ENCODE measurements at regions not wholly inside any gene's neighbourhood (a gene's known extent, or its start where the extent isn't known, plus 50 kb on each side); places are given as distances from the start of the nearest gene placed in this dataset.

DNA sequence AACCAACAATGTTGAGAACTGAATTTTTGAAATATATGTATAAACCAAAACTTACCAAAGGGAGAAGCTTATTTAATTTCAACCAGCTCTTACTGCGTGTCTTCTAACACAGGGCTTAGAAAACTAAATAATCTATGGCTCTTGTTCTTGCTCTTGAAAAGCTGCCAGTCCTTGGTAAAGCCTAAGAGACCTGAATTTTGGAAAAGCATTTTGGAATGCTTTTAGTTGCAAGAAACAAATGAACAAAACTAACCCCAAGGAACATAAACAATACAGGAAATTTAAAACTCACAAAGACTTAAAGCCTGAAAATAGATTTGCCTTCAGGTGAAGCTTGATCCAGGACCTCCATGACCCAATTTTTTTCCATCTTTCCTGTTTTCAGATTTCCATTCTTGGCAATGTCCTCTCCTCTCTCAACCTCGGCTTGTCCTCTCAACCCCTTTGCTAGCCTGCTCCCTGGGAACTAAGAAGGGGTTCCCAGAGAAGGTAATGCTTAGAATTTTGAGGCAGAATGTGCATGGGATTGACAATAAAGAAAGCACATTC, 169.8 kb upstream of the NCK2 start (continued):
- TF ChIP-seq, protein P1, sequence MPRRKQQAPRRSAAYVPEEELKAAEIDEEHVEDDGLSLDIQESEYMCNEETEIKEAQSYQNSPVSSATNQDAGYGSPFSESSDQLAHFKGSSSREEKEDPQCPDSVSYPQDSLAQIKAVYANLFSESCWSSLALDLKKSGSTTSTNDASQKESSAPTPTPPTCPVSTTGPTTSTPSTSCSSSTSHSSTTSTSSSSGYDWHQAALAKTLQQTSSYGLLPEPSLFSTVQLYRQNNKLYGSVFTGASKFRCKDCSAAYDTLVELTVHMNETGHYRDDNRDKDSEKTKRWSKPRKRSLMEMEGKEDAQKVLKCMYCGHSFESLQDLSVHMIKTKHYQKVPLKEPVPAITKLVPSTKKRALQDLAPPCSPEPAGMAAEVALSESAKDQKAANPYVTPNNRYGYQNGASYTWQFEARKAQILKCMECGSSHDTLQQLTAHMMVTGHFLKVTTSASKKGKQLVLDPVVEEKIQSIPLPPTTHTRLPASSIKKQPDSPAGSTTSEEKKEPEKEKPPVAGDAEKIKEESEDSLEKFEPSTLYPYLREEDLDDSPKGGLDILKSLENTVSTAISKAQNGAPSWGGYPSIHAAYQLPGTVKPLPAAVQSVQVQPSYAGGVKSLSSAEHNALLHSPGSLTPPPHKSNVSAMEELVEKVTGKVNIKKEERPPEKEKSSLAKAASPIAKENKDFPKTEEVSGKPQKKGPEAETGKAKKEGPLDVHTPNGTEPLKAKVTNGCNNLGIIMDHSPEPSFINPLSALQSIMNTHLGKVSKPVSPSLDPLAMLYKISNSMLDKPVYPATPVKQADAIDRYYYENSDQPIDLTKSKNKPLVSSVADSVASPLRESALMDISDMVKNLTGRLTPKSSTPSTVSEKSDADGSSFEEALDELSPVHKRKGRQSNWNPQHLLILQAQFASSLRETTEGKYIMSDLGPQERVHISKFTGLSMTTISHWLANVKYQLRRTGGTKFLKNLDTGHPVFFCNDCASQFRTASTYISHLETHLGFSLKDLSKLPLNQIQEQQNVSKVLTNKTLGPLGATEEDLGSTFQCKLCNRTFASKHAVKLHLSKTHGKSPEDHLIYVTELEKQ (tag by site-specific recombination; IDR thresholded peaks at IDR 0.05; ENCODE audit: borderline replicate concordance): no peak
- TF ChIP-seq TCF7L2 (IDR thresholded peaks at IDR 0.05; ENCODE audit: borderline replicate concordance, low read depth, low read length) (no peak), ZNF146 (tag by site-specific recombination; IDR thresholded peaks at IDR 0.05) (no peak), ZNF138 (tag by site-specific recombination; IDR thresholded peaks at IDR 0.05; ENCODE audit: borderline replicate concordance) (no peak)
- TF ChIP-seq, protein P2, sequence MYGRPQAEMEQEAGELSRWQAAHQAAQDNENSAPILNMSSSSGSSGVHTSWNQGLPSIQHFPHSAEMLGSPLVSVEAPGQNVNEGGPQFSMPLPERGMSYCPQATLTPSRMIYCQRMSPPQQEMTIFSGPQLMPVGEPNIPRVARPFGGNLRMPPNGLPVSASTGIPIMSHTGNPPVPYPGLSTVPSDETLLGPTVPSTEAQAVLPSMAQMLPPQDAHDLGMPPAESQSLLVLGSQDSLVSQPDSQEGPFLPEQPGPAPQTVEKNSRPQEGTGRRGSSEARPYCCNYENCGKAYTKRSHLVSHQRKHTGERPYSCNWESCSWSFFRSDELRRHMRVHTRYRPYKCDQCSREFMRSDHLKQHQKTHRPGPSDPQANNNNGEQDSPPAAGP (tag by site-specific recombination; IDR thresholded peaks at IDR 0.05): no peak

DNA sequence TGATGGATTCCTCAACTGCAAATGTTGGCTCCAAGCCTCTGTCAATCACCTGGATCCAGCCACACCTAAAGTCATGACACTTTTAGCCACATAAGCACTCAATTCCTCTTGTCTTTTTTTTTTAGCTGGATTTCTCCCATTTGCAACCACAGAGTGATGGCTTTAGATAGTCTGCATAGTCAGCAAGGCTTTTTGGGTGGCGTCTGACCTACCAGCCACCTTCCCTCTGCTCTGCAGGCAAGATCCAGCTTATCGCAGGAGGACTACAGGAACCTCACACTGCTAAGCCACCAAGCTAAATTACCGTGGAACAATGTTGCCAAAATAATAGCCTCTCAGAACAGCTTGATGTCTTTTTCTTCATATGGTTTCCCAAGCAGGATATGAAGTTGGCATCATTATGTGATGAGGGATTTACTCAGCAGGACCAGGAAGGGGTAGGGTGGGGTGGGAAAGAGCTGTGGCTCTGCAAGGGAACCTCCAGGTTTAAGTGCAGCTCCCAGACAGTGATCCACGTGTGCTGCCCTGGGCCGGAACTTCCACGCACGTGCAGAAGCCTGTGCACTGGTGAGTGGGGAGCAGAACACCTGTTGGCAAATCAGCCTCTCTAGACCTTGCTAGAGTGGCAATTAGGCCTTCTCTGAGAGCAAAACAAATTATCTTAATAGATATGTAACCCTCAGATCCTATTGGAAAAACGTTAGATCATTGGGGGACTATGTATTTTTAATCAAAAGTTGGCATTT, 170.6 kb upstream of the NCK2 start:
- Histone ChIP-seq H3K4me1 (ENCODE audit: control insufficient read depth, insufficient read depth, low read length) (no peaks in the 10 kb centered on the region), H3K4me3 (ENCODE audit: low read depth, low read length) (no peak overlapping the region), H3K36me3 (ENCODE audit: control insufficient read depth in 2 of 2, insufficient read depth in 1 of 2, low read length in 2 of 2) (no peaks in the 10 kb centered on the region), H3K9me3 (ENCODE audit: control insufficient read depth, insufficient read depth, low read depth, low read length) (no peaks in the 10 kb centered on the region), H3K27ac (ENCODE audit: extremely low read depth, low read depth, low read length) (no peak overlapping the region)
- ChIA-PET POLR2A (no interaction called here), CTCF (interaction anchor here (0.7 to 1.4 kb wide), 3 partner anchors 8 to 256 kb away, joined by 4 to 6 read pairs (median 5); no protein-coding TSS in a partner anchor)
- TF ChIP-seq ZIC2 (tag by site-specific recombination; IDR thresholded peaks at IDR 0.05) (peak; percentile 15; the same call in 1 of the 2 replicates), ZNF560 (tag by site-specific recombination; IDR thresholded peaks at IDR 0.05; ENCODE audit: borderline replicate concordance) (no peak)

DNA sequence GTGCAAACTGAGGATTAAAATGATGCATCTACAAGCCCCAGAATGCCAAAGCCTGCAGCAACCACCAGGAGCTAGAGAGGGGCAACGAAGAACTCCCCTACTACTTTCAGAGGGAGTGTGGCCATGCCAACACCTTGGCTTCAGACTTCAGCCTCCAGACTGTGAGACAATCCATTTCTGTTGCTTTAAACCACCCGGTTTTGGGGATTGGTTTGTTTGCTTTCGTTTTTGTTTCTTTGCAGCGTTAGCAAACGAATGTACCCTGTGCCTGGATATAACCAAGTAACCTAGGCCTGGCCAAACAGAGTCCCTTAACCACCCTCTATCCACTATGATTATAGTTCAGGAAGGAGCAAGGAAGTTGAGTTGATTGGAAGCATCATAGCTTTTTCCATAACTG, 171.2 kb upstream of the NCK2 start:
- Histone ChIP-seq H3K9me3 (ENCODE audit: control insufficient read depth, insufficient read depth, low read depth, low read length) (no peaks in the 10 kb centered on the region), H3K27ac (ENCODE audit: extremely low read depth, low read depth, low read length) (no peak overlapping the region), H3K4me3 (ENCODE audit: low read depth, low read length) (no peak overlapping the region), H3K36me3 (ENCODE audit: control insufficient read depth in 2 of 2, insufficient read depth in 1 of 2, low read length in 2 of 2) (no peaks in the 10 kb centered on the region), H3K4me1 (ENCODE audit: control insufficient read depth, insufficient read depth, low read length) (no peaks in the 10 kb centered on the region)
- POLR2A ChIA-PET: no interaction called here
- CTCF ChIA-PET: interaction anchor here (0.7 to 0.9 kb wide), 2 partner anchors 9 to 255 kb away, joined by 5 to 6 read pairs; no protein-coding TSS in a partner anchor
- TF ChIP-seq ZNF202 (tag by site-specific recombination; IDR thresholded peaks at IDR 0.05; ENCODE audit: borderline replicate concordance): no peak
- no peak for TF ChIP-seq ZNF239 (tag by site-specific recombination; IDR thresholded peaks at IDR 0.05)
- TF ChIP-seq ZNF335 (tag by site-specific recombination; conservative IDR thresholded peaks at IDR 0.05): no peak
- TF ChIP-seq, protein P3, sequence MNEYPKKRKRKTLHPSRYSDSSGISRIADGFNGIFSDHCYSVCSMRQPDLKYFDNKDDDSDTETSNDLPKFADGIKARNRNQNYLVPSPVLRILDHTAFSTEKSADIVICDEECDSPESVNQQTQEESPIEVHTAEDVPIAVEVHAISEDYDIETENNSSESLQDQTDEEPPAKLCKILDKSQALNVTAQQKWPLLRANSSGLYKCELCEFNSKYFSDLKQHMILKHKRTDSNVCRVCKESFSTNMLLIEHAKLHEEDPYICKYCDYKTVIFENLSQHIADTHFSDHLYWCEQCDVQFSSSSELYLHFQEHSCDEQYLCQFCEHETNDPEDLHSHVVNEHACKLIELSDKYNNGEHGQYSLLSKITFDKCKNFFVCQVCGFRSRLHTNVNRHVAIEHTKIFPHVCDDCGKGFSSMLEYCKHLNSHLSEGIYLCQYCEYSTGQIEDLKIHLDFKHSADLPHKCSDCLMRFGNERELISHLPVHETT (tag by site-specific recombination; IDR thresholded peaks at IDR 0.05): no peak
- no peak for TF ChIP-seq ZNF157 (tag by site-specific recombination; IDR thresholded peaks at IDR 0.05)
- no peak for TF ChIP-seq ZNF558 (tag by site-specific recombination; IDR thresholded peaks at IDR 0.05)
- no peak for TF ChIP-seq ZNF624 (tag by site-specific recombination; IDR thresholded peaks at IDR 0.05)
- TF ChIP-seq ZNF24 (tag by site-specific recombination; IDR thresholded peaks at IDR 0.05): no peak
- TF ChIP-seq ZNF175 (tag by site-specific recombination; IDR thresholded peaks at IDR 0.05): no peak
- TF ChIP-seq, protein P4, sequence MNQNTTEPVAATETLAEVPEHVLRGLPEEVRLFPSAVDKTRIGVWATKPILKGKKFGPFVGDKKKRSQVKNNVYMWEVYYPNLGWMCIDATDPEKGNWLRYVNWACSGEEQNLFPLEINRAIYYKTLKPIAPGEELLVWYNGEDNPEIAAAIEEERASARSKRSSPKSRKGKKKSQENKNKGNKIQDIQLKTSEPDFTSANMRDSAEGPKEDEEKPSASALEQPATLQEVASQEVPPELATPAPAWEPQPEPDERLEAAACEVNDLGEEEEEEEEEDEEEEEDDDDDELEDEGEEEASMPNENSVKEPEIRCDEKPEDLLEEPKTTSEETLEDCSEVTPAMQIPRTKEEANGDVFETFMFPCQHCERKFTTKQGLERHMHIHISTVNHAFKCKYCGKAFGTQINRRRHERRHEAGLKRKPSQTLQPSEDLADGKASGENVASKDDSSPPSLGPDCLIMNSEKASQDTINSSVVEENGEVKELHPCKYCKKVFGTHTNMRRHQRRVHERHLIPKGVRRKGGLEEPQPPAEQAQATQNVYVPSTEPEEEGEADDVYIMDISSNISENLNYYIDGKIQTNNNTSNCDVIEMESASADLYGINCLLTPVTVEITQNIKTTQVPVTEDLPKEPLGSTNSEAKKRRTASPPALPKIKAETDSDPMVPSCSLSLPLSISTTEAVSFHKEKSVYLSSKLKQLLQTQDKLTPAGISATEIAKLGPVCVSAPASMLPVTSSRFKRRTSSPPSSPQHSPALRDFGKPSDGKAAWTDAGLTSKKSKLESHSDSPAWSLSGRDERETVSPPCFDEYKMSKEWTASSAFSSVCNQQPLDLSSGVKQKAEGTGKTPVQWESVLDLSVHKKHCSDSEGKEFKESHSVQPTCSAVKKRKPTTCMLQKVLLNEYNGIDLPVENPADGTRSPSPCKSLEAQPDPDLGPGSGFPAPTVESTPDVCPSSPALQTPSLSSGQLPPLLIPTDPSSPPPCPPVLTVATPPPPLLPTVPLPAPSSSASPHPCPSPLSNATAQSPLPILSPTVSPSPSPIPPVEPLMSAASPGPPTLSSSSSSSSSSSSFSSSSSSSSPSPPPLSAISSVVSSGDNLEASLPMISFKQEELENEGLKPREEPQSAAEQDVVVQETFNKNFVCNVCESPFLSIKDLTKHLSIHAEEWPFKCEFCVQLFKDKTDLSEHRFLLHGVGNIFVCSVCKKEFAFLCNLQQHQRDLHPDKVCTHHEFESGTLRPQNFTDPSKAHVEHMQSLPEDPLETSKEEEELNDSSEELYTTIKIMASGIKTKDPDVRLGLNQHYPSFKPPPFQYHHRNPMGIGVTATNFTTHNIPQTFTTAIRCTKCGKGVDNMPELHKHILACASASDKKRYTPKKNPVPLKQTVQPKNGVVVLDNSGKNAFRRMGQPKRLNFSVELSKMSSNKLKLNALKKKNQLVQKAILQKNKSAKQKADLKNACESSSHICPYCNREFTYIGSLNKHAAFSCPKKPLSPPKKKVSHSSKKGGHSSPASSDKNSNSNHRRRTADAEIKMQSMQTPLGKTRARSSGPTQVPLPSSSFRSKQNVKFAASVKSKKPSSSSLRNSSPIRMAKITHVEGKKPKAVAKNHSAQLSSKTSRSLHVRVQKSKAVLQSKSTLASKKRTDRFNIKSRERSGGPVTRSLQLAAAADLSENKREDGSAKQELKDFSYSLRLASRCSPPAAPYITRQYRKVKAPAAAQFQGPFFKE (tag by site-specific recombination; IDR thresholded peaks at IDR 0.05; ENCODE audit: borderline replicate concordance): no peak
- no peak for TF ChIP-seq ZBTB1 (tag by site-specific recombination; IDR thresholded peaks at IDR 0.05)
- TF ChIP-seq ZNF391 (tag by site-specific recombination; IDR thresholded peaks at IDR 0.05; ENCODE audit: borderline replicate concordance, low read depth): no peak
- TF ChIP-seq ZNF529 (tag by site-specific recombination; IDR thresholded peaks at IDR 0.05; ENCODE audit: insufficient replicate concordance): no peak
- no peak for TF ChIP-seq TCF7L2 (IDR thresholded peaks at IDR 0.05; ENCODE audit: borderline replicate concordance, low read depth, low read length)
